ENCODE measurements at regions not wholly inside any gene's neighbourhood (a gene's known extent, or its start where the extent isn't known, plus 50 kb on each side); places are given as distances from the start of the nearest gene placed in this dataset.

- no peaks in the 10 kb centered on the region for H3K36me3 ChIP-seq
- no peaks in the 10 kb centered on the region for H4K20me1 ChIP-seq
- no peak overlapping the region for H3K9ac ChIP-seq
- no peak overlapping the region for H3K4me2 ChIP-seq
- no peak overlapping the region for H3K4me3 ChIP-seq
- no peaks in the 10 kb centered on the region for H3K4me1 ChIP-seq
- no peaks in the 10 kb centered on the region for H3K27me3 ChIP-seq
- H3K9me3 ChIP-seq, result 0 out of 2 replicates have a peak, but pooled peaks cover 6% of the 10 kb centered on the region
- no peak for TF ChIP-seq Cebpa-rat (IDR thresholded peaks at IDR 0.05)
- H3K27ac ChIP-seq, result no peak overlapping the region
Observed at GRCh38 chr12:105454688-105455087, 124.2 kb downstream of the C12orf75 start.

DNA sequence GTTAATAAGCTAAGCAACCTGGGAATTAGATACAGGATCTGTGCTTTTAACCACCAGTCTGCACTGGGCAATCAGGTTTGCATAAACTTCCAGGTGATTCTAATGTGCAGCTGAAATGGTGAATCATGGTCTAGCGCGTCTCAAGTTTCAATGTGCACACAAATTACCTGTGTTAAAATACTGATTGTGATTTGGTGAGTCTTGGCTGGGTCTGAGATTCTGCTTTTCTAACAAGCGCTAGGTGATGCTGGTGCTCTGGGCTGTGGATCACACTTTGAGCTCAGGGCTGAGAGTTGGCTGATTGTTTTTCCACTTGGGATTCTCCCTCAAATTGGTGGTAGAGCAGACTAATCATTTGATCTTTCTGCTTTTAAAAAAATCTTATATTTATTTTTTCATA is 124.8 kb downstream of the C12orf75 start:
- Histone ChIP-seq H3K4me1 (no peaks in the 10 kb centered on the region), H3K27ac (no peak overlapping the region), H3K27me3 (no peaks in the 10 kb centered on the region), H4K20me1 (no peaks in the 10 kb centered on the region), H3K9me3 (0 out of 2 replicates have a peak, but pooled peaks cover 6% of the 10 kb centered on the region), H3K4me2 (no peak overlapping the region), H3K9ac (no peak overlapping the region), H3K36me3 (no peaks in the 10 kb centered on the region), H3K4me3 (no peak overlapping the region)
- no peak for TF ChIP-seq Cebpa-rat (IDR thresholded peaks at IDR 0.05)

DNA sequence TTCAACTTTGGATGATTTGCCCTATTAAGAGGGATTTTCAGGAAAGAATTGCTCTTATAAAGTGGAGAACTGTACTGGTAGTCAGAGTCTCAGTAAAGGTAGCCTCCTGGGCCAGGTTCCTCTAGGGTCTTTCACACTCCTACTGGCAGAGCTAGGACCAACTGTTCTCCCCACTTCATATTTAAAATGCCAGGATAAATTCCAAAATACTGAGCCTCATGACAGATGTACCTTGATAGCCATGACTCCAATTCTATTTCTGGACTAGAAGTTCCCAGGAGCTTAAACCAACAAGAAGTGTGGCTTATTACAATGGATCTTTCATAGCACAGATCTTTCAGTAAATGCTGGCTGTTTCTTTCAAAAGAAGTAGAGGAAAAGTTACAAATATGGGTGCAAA is 126.5 kb downstream of the C12orf75 start:
- TF ChIP-seq Cebpa-rat (IDR thresholded peaks at IDR 0.05), result no peak
- Histone ChIP-seq H3K36me3 (no peaks in the 10 kb centered on the region), H3K9me3 (0 out of 2 replicates have a peak, but pooled peaks cover 6% of the 10 kb centered on the region), H4K20me1 (no peaks in the 10 kb centered on the region), H3K27me3 (no peaks in the 10 kb centered on the region), H3K4me2 (no peak overlapping the region), H3K27ac (no peak overlapping the region), H3K4me1 (no peaks in the 10 kb centered on the region), H3K9ac (no peak overlapping the region), H3K4me3 (no peak overlapping the region)

GRCh38 chr12:105459760-105460330 is 129.4 kb downstream of the C12orf75 start:
- no peak overlapping the region for H3K9ac ChIP-seq
- TF ChIP-seq Cebpa-rat (IDR thresholded peaks at IDR 0.05), result no peak
- no peaks in the 10 kb centered on the region for H3K36me3 ChIP-seq
- no peaks in the 10 kb centered on the region for H4K20me1 ChIP-seq
- no peak overlapping the region for H3K4me3 ChIP-seq
- H3K4me1 ChIP-seq, result no peaks in the 10 kb centered on the region
- no peaks in the 10 kb centered on the region for H3K27me3 ChIP-seq
- no peak overlapping the region for H3K27ac ChIP-seq
- 0 out of 2 replicates have a peak, but pooled peaks cover 6% of the 10 kb centered on the region for H3K9me3 ChIP-seq
- no peak overlapping the region for H3K4me2 ChIP-seq

DNA sequence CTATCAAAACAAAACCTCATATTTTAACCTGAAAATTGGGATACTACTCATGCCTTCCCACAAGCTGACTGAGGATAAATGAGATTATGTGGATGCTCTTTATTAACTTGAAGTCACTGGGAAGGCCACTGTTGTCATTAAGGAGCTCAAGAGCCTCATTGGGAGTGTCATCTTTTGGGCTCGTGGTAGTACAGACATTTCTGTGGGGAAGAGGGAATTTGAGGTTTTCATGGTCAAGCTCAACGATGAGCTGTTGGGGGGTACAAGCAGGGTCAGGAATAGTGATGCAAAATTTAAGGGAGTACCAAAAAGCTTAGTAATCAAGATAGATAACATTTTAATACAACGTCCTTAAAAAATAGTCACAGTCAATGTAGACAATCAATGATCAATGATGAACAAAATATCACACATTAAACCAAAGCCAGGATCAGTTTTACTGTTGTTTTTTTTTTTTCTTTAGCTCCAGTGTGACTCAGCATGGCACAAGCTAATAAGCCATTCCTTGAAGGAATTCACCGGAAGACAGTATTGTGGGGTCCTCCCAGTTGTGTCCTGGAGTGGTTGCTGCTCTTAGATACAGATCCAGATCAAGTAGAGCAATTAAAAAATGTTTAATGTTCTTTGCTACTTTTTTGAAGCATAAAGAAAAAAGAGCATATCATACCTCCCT is 130.9 kb downstream of the C12orf75 start:
- Histone ChIP-seq H3K4me3 (no peak overlapping the region), H4K20me1 (no peaks in the 10 kb centered on the region), H3K9ac (no peak overlapping the region), H3K4me1 (no peaks in the 10 kb centered on the region), H3K27me3 (no peaks in the 10 kb centered on the region), H3K4me2 (no peak overlapping the region), H3K9me3 (0 out of 2 replicates have a peak, but pooled peaks cover 6% of the 10 kb centered on the region), H3K36me3 (no peaks in the 10 kb centered on the region), H3K27ac (no peak overlapping the region)
- TF ChIP-seq Cebpa-rat (IDR thresholded peaks at IDR 0.05), result no peak

DNA sequence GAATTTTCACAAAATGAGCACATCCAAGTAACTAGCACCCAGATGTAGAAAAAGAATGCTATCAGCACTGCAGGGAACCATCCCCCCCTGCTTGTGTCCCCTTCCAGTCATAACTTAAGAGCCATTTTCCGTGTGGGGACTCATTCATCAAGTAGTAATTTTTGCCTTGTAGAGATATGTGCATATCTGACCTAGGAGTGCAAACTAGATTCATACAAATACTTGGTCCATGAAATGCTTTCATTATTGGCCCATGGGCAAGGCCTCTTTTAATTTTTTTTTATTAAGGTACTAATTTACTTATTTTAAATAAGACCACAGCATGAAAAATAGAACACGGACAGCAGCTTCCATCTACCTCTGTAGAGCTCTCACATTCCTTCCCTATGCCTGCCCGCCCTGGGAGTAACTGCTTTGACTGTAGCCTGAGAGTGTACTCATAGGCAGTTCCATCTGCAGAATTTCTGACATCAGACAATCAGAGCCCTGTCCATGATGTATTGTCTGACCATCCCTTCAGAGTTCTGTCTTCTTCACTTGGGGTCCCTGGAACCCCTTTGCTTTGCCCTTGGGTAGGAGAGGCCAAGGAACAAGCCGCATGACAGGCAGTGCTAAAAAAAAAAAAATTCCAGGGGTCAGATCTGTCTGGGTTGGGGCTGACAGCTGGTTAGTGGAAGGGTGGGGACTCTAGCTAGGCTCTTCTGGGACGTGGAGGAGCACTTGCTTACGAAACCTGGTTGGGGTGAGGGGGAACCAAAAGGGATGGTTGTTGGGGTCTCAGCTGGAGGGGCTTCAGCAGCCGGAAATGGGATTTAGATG is 131.7 kb downstream of the C12orf75 start:
- no peaks in the 10 kb centered on the region for H3K27me3 ChIP-seq
- no peaks in the 10 kb centered on the region for H4K20me1 ChIP-seq
- H3K4me2 ChIP-seq, result no peak overlapping the region
- no peak overlapping the region for H3K9ac ChIP-seq
- no peak overlapping the region for H3K27ac ChIP-seq
- H3K4me1 ChIP-seq, result no peaks in the 10 kb centered on the region
- no peaks in the 10 kb centered on the region for H3K36me3 ChIP-seq
- TF ChIP-seq Cebpa-rat (IDR thresholded peaks at IDR 0.05), result no peak
- no peak overlapping the region for H3K4me3 ChIP-seq
- H3K9me3 ChIP-seq, result 0 out of 2 replicates have a peak, but pooled peaks cover 6% of the 10 kb centered on the region

DNA sequence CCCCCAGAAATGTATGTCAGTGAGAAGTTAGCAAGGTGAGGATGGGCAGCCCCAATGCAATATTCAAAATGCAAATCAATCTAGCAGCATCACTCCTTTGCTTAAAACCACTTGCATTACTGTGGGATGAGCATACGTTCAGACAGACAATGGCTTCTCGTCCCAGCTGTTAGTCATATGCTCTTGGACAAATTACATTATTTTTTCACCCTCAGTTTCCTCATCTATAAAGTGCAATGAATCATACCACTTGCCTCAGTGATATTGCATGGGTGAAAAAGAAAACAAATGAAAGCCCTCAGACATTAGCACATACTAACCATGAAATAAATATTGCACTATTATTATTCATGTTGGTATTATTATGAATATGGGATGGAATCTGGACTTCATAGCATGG is 132.3 kb downstream of the C12orf75 start:
- TF ChIP-seq Cebpa-rat (IDR thresholded peaks at IDR 0.05), result no peak

DNA sequence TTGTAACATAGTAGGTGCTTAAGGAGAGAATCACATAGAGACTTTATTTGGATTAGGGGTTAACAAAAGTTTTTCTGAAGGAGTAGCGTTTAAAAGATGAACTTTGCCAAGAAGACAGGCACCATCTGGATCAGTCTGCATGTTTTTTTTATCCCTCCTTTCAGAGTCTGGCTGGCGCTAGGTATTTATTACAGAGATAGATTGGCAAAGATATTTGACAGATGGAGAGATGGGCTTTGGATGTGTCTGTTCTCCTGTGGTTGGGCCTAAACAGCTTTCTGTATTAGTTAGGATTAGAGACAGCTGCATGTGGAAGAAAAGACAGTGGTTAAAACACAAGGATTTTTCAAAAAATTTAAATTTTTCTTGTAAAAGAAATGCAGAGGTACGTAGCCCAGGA is 133.9 kb downstream of the C12orf75 start:
- Histone ChIP-seq H3K9ac (no peak overlapping the region), H3K4me1 (no peaks in the 10 kb centered on the region), H3K36me3 (no peaks in the 10 kb centered on the region), H3K27ac (no peak overlapping the region), H4K20me1 (no peaks in the 10 kb centered on the region), H3K27me3 (no peaks in the 10 kb centered on the region), H3K4me3 (no peak overlapping the region), H3K9me3 (no peaks in the 10 kb centered on the region), H3K4me2 (no peak overlapping the region)
- TF ChIP-seq Cebpa-rat (IDR thresholded peaks at IDR 0.05), result no peak

More for the DNA sequence above, 132.3 kb downstream of the C12orf75 start:
- H3K27me3 ChIP-seq, result no peaks in the 10 kb centered on the region
- H3K36me3 ChIP-seq, result no peaks in the 10 kb centered on the region
- H3K9me3 ChIP-seq, result 0 out of 2 replicates have a peak, but pooled peaks cover 6% of the 10 kb centered on the region
- H3K4me3 ChIP-seq, result no peak overlapping the region
- no peak overlapping the region for H3K27ac ChIP-seq
- no peak overlapping the region for H3K4me2 ChIP-seq
- H4K20me1 ChIP-seq, result no peaks in the 10 kb centered on the region
- H3K9ac ChIP-seq, result no peak overlapping the region
- no peaks in the 10 kb centered on the region for H3K4me1 ChIP-seq

GRCh38 chr12:105466231-105466900 is 135.9 kb downstream of the C12orf75 start:
- no peaks in the 10 kb centered on the region for H3K4me1 ChIP-seq
- no peaks in the 10 kb centered on the region for H4K20me1 ChIP-seq
- no peak for TF ChIP-seq Cebpa-rat (IDR thresholded peaks at IDR 0.05)
- no peak overlapping the region for H3K9ac ChIP-seq
- H3K27ac ChIP-seq, result no peak overlapping the region
- no peak overlapping the region for H3K4me2 ChIP-seq
- no peak overlapping the region for H3K4me3 ChIP-seq
- no peaks in the 10 kb centered on the region for H3K36me3 ChIP-seq
- H3K9me3 ChIP-seq, result no peaks in the 10 kb centered on the region
- no peaks in the 10 kb centered on the region for H3K27me3 ChIP-seq
